Adrenal gland (tissue), 9 donors: ENCODE measurements at regions not wholly inside any gene's neighbourhood (a gene's known extent, or its start where the extent isn't known, plus 50 kb on each side); places are given as distances from the start of the nearest gene placed in this dataset.

ENCODE experiments used
- DNase-seq, 7 donors: peaks; one replicate each; pipeline ENCODE4 v3.0.0-alpha.2; 2019 to 2020
- H3K27ac ChIP-seq, 5 donors: fragments of 200-600 bp; sonication (generic) in 4 of 5; 1 replicate in 3 of 5; 2 replicates in 2 of 5; pipeline versions ENCODE4 v1.5.1 to v1.8.0; 2016 to 2020; ENCODE audit warnings: mild to moderate bottlenecking in 1 of 5
- H3K27me3 ChIP-seq: fragments of 200-600 bp; 2 replicates; pipeline ENCODE4 v1.8.0; 2021
- H3K36me3 ChIP-seq, 2 donors: fragments of 200-600 bp; replicated peaks in 1 of 2; 1 replicate in 1 of 2; 2 replicates in 1 of 2; pipeline versions ENCODE4 v1.5.1 to v1.8.0; 2018 to 2022
- H3K4me1 ChIP-seq, 2 donors: fragments of 200-600 bp; replicated peaks in 1 of 2; 1 replicate in 1 of 2; 2 replicates in 1 of 2; pipeline versions ENCODE4 v1.5.1 to v1.8.0; 2018 to 2021
- H3K4me3 ChIP-seq, 4 donors: fragments of 200-600 bp; sonication (generic) in 3 of 4; one replicate each; pipeline ENCODE4 v1.5.1; 2016 to 2018
- H3K9me3 ChIP-seq, 3 donors: fragments of 200-600 bp; sonication (generic) in 1 of 3; replicated peaks in 1 of 3; 1 replicate in 2 of 3; 2 replicates in 1 of 3; pipeline versions ENCODE4 v1.5.1 to v1.8.0; 2016 to 2021
- CTCF ChIP-seq, 6 experiments: fragments of 450-650 bp in 4 of 6; fragments of 200-600 bp in 2 of 6; sonication (generic) in 1 of 6; IDR thresholded peaks; 1 replicate in 5 of 6; 2 replicates in 1 of 6; pipeline versions ENCODE4 v1.5.1 to v1.8.0; 2016 to 2021; ENCODE audit warnings: antibody characterized with exemption in 6 of 6, mild to moderate bottlenecking in 2 of 6, moderate library complexity in 1 of 6
- POLR2A ChIP-seq, 2 donors: fragments of 450-650 bp; IDR thresholded peaks; one replicate each; pipeline ENCODE4 v1.6.1; 2017; ENCODE audit warnings: antibody characterized with exemption in 2 of 2, mild to moderate bottlenecking in 2 of 2, moderate library complexity in 1 of 2
- WGBS, 4 donors: extraction: QIAGEN DNeasy Blood & Tissue Kit in 2 of 4; methylation state at CpG; one replicate each; pipeline versions ENCODE4 v1.1.5 to v1.1.7; 2013 to 2017; 5-methylcytosine and 5-hydroxymethylcytosine counted together
- intact Hi-C, 2 donors: fragments of 100-400 bp; cut with DNase I; formaldehyde crosslinking; loops; one replicate each; pipeline versions ENCODE4 v1.14.1 to v1.15.0; 2022 to 2023
- donor health status: healthy with polysubstance abuse.
- donor health status: Bipolar disorder and iron deficiency.
- donor health status: DM: yes; HTN: yes; CAD: no.
- donor health status: DM: no; HTN: no; CAD: no.
- donor health status: DM: no; HTN: no; CAD: no.

- H3K27ac ChIP-seq: no peak overlapping the region
- 80 to 95% (median 88%) methylated on average over 1 of the region's 1 CpG for WGBS, 4 donors
- H3K9me3 ChIP-seq: no peaks in the 10 kb centered on the region
- no peaks in the 10 kb centered on the region for H3K4me1 ChIP-seq
- intact Hi-C loops: loop anchor here in 1 of 2 donors (10.0 kb wide), 1 partner anchor 423 kb away; no protein-coding TSS in a partner anchor
- no peak overlapping the region for H3K4me3 ChIP-seq
- DNase-seq: no peak
- H3K27me3 ChIP-seq: no peaks in the 10 kb centered on the region
- H3K36me3 ChIP-seq: no peaks in the 10 kb centered on the region
- TF ChIP-seq POLR2A (IDR thresholded peaks at IDR 0.05) (no peak), CTCF (IDR thresholded peaks at IDR 0.05) (no peak)
Observed at GRCh38 chr3:34687671-34688070, 889.2 kb downstream of the PDCD6IP start.

GRCh38 chr3:34696831-34697230 lies 898.4 kb downstream of the PDCD6IP start:
- no peaks in the 10 kb centered on the region for H3K9me3 ChIP-seq
- TF ChIP-seq POLR2A (IDR thresholded peaks at IDR 0.05) (no peak), CTCF (IDR thresholded peaks at IDR 0.05) (no peak)
- intact Hi-C loops: no loop called here

GRCh38 chr3:34703053-34703452 lies 904.6 kb downstream of the PDCD6IP start:
- Histone ChIP-seq H3K27ac (no peak overlapping the region), H3K4me3 (no peak overlapping the region), H3K36me3 (no peaks in the 10 kb centered on the region), H3K9me3 (no peaks in the 10 kb centered on the region), H3K4me1 (no peaks in the 10 kb centered on the region), H3K27me3 (no peaks in the 10 kb centered on the region)
- intact Hi-C loops: no loop called here
- no peak for DNase-seq
- 93 to 97% (median 94%) methylated on average over 3 of the region's 3 CpGs for WGBS, 4 donors
- TF ChIP-seq POLR2A (IDR thresholded peaks at IDR 0.05) (no peak), CTCF (IDR thresholded peaks at IDR 0.05) (no peak)

More at GRCh38 chr3:34696831-34697230, 898.4 kb downstream of the PDCD6IP start:
- Histone ChIP-seq H3K36me3 (no peaks in the 10 kb centered on the region), H3K4me3 (no peak overlapping the region), H3K27me3 (no peaks in the 10 kb centered on the region), H3K27ac (no peak overlapping the region), H3K4me1 (no peaks in the 10 kb centered on the region)
- WGBS, 4 donors: 40 to 51% (median 43%) methylated on average over 4 of the region's 4 CpGs
- no peak for DNase-seq

- H3K9me3 ChIP-seq: no peaks in the 10 kb centered on the region
- no peaks in the 10 kb centered on the region for H3K4me1 ChIP-seq
- no peak overlapping the region for H3K27ac ChIP-seq
- TF ChIP-seq CTCF (IDR thresholded peaks at IDR 0.05) (no peak), POLR2A (IDR thresholded peaks at IDR 0.05) (no peak)
- no peaks in the 10 kb centered on the region for H3K36me3 ChIP-seq
- WGBS, 4 donors: 31 to 67% (median 50%) methylated on average over 3 of the region's 3 CpGs
- DNase-seq: no peak
- intact Hi-C loops: no loop called here
- H3K27me3 ChIP-seq: no peaks in the 10 kb centered on the region
- no peak overlapping the region for H3K4me3 ChIP-seq
Observed at GRCh38 chr3:34724916-34725499, 914.3 kb upstream of the ARPP21 start.
